AG09319 (cell line): ENCODE measurements at regions not wholly inside any gene's neighbourhood (a gene's known extent, or its start where the extent isn't known, plus 50 kb on each side); places are given as distances from the start of the nearest gene placed in this dataset.

Experiments used
- DNase-seq: peaks from one replicate; pipeline ENCODE4 v3.0.0-alpha.2; 2010; ENCODE audit warnings: low read depth; ENCODE audit errors: extremely low read depth
- TF ChIP-seq, protein P1 (sequence below): IDR thresholded peaks from 2 replicates; pipeline ENCODE4 v1.5.1; 2011; ENCODE audit warnings: low read depth, mild to moderate bottlenecking, inconsistent platforms, low read length, moderate library complexity

DNA sequence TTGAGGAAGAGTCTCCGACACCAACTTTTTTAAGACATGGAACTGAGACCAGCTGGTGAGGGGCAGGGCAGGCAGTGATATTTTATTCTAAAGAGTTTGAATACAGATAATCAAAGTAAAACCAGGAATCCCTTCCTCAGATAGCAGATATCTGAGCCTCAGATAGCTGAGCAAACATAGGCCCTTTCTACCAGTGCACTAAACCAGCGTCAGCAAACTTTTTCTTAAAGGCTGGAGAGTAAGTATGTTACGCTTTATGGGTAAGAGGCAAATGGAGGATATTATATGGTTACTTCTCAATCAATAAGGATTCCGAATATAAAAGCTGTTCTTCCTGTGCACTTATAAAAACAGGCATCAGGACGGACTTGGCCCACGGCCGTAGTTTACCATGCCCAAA is 73.9 kb downstream of the WNT5A start:
- TF ChIP-seq, protein P1, sequence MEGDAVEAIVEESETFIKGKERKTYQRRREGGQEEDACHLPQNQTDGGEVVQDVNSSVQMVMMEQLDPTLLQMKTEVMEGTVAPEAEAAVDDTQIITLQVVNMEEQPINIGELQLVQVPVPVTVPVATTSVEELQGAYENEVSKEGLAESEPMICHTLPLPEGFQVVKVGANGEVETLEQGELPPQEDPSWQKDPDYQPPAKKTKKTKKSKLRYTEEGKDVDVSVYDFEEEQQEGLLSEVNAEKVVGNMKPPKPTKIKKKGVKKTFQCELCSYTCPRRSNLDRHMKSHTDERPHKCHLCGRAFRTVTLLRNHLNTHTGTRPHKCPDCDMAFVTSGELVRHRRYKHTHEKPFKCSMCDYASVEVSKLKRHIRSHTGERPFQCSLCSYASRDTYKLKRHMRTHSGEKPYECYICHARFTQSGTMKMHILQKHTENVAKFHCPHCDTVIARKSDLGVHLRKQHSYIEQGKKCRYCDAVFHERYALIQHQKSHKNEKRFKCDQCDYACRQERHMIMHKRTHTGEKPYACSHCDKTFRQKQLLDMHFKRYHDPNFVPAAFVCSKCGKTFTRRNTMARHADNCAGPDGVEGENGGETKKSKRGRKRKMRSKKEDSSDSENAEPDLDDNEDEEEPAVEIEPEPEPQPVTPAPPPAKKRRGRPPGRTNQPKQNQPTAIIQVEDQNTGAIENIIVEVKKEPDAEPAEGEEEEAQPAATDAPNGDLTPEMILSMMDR = no peak
- no peak for DNase-seq

DNA sequence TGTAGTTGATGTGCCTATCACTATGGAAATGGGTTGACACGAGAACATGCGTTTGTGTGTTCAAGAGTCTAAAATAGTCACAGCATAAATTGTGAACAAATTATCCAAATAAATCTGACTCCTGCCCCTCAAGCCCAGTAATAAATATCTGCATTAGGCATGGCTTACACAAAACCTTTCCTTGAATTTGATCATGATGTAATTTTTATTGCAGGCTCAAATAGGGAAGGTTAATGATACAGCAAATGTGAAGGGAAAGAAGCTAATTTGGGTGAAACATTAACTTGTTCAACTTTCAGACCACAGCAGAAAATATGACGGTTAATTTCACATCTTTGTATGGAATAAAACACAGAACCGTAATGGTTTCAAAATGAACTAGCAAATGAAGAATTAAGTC is 74.6 kb downstream of the WNT5A start:
- DNase-seq = no peak
- TF ChIP-seq, protein P1 = no peak

DNA sequence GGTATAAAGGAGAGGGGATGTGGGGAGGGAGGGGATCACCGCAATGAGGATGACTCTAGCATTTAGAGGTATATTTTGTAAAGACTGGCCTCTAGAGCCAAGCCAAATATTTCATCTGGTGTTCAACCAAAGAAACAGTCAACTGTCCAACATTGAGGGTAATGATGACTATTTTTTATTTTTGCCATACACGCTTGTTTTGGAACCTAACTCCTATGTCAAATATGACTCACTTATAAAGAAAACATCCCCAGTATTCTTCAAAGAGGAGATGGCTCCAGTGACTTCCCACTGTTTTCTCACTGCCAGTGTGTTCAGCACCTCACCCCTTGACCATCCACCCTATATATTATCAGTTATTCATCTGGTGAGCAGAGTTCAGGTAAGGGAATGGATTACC is 77.3 kb downstream of the WNT5A start:
- TF ChIP-seq, protein P1 = no peak
- DNase-seq = no peak

DNA sequence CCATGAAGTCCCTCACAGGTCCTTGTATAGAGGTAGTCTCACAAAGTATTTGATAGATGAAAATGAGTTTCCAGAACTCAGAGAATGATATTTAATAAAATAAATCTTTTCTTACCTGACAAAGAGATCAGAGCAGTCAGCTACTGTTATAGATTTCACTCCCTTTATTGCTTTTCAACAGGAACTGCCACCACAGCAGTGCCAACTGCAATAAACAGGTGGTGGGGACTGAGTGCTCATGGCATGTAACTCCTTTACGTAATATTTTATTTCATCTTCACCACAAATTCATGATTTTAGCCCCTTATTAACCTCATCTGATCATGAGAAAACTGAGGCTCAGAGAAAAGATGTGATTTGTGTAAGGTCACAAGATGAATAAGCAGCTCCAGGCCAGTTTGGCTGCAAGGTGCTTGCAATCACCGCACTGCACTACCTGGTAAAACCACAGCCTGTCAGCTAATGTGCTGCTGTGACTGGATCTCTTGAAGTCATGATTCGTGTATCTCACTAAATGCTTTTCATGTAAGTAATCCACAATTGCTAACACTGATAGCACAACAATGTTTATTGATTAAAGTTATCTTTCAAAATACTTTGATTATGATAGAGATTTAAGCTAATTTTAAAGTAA is 78.8 kb downstream of the WNT5A start:
- DNase-seq = no peak
- TF ChIP-seq, protein P1 = no peak

DNA sequence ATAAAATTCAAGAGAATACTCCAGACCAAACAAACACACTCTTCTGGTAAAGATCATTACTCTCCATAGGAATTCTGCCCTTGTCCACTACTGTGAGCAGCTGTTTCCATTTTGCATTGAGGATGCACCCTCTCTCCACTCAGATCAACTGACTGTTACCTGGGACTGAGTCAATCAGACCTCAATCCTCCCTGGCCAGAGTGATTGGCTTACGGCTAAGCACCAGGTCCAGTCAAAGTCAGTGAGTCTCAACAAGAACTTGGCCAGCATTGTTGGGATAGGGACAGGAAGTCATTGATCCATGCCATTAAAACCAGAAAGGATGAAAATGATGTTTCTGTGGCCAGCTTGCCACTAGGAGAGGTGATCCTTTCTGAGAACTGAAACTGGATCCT is 79.7 kb downstream of the WNT5A start:
- TF ChIP-seq, protein P1 = no peak
- DNase-seq = no peak

DNA sequence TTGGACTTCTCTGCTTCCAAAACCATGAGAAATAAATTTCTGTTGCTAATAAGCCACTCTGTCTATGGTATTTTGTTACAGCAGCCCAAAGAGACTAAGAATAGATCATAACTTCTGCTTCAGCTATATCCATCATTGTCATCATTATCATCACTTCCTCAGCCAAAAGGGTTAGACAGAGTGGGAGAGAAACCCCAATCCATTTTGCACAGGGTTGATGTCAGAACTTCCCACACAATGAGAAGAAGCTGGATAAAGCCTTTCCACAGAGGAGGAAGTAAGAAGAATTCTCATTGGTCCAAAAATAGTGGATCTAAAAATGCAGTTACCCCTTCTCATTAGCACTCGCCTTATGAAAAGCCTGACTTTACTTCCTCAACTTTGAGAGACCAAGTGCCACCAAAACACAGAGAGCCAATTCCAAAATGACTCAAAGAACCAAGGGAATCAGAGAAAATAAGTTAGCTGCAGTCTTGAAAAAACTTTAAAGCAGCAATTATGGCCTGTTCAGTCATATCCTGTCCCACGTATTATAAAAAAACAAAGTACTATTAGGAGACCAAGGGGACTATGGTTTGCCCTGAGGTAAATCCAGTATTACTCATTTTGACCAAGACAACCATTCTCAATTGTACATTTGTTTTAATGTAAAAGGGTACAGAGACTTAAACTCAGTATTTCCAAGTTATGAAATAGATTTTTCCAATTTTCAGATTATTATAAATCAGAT is 80.2 kb downstream of the WNT5A start:
- TF ChIP-seq, protein P1 = no peak
- DNase-seq = no peak

DNA sequence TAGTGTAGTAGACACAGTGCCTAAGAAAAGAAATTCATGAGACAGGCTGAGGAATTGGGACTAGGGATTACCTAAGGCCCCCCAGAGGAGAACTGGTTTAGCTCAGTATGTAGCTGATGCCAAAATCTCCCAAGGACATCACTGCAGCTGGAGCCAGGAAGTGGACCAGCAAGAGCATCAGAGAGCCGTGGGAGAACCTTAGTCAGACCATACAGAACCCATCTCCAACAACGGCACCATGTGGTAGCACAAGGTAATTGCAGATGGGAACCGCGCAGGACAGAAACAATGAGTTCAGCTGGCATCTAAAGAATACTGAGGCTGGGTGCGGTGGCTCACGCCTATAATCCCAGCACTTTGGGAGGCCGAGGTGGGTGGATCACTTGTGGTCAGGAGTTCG is 81.7 kb downstream of the WNT5A start:
- TF ChIP-seq, protein P1 = 0 out of 2 replicates have a peak, but pooled peaks have one; percentile 2
- DNase-seq = no peak
